ENCODE measurements at regions not wholly inside any gene's neighbourhood (a gene's known extent, or its start where the extent isn't known, plus 50 kb on each side); places are given as distances from the start of the nearest gene placed in this dataset.

GRCh38 chr5:126093718-126094117 lies 329.5 kb upstream of the GRAMD2B start:
- BruUV-seq (replicated peaks) = no TSS peak
- ChIA-PET POLR2A (no interaction called here), CTCF (no interaction called here)
- FAIRE-seq (no peak), DNase-seq (ENCODE audit: low read depth, low spot score) (no peak)
- Histone ChIP-seq H3K79me2 (ENCODE audit: control insufficient read depth, insufficient read depth, low read length) (no peaks in the 10 kb centered on the region), H3K27ac (ENCODE audit: insufficient read depth, low read depth, low read length) (no peak overlapping the region), H3K36me3 (ENCODE audit: control insufficient read depth in 2 of 2, extremely low read depth in 1 of 2, insufficient read depth in 2 of 2, low read length in 2 of 2) (no peaks in the 10 kb centered on the region), H2AFZ (ENCODE audit: low read depth, low read length) (no peak overlapping the region), H3K4me1 (ENCODE audit: control insufficient read depth, extremely low read depth, insufficient read depth, low read length) (no peaks in the 10 kb centered on the region), H3K27me3 (ENCODE audit: control insufficient read depth in 2 of 2, insufficient read depth in 2 of 2, low read length in 2 of 2) (no peaks in the 10 kb centered on the region), H3K4me3 (replicated peaks in 1 of 3; ENCODE audit: insufficient read depth in 1 of 3, low read depth in 1 of 3, low read length in 3 of 3) (no peak overlapping the region), H3K4me2 (ENCODE audit: insufficient read depth, low read length) (no peak overlapping the region), H4K20me1 (replicated peaks; ENCODE audit: control insufficient read depth, extremely low read depth, insufficient read depth, low read length) (no peaks in the 10 kb centered on the region), H3K9me3 (replicated peaks; ENCODE audit: control insufficient read depth, insufficient read depth, low read length) (no peaks in the 10 kb centered on the region), H3K9ac (replicated peaks; ENCODE audit: extremely low read depth, insufficient read depth, low read length) (no peak overlapping the region), H3K9me1 (replicated peaks; ENCODE audit: control insufficient read depth, extremely low read depth, insufficient read depth, low read length) (no peaks in the 10 kb centered on the region)
- no peak for TF ChIP-seq MYC (IDR thresholded peaks at IDR 0.05; ENCODE audit: low read depth, low read length)
- TF ChIP-seq POLR2AphosphoS5 (IDR thresholded peaks at IDR 0.05; ENCODE audit: insufficient read depth, low read depth, low read length) = no peak
- TF ChIP-seq FOS (IDR thresholded peaks at IDR 0.05; ENCODE audit: borderline replicate concordance, insufficient read depth, low read length) = no peak
- no peak for TF ChIP-seq POLR2A (IDR thresholded peaks at IDR 0.05; ENCODE audit: low read depth, low read length)
- TF ChIP-seq JUN (IDR thresholded peaks at IDR 0.05; ENCODE audit: borderline replicate concordance, insufficient read depth, insufficient read length, low read depth) = no peak
- TF ChIP-seq GATA2 (IDR thresholded peaks at IDR 0.05; ENCODE audit: insufficient read depth, insufficient read length, low read depth, low read length) = no peak
- TF ChIP-seq MAX (IDR thresholded peaks at IDR 0.05; ENCODE audit: insufficient read depth, insufficient read length) = no peak
- TF ChIP-seq EZH2 (IDR thresholded peaks at IDR 0.05; ENCODE audit: borderline replicate concordance, low read depth, low read length, severe bottlenecking) = no peak
- no peak for TF ChIP-seq CTCF (IDR thresholded peaks at IDR 0.05; ENCODE audit: extremely low read depth in 1 of 2, insufficient read depth in 1 of 2, low read depth in 1 of 2, low read length in 2 of 2)
- dilution Hi-C loops (cut with MboI; ENCODE audit: extremely low pct_ligation_motif_present, low sequenced_read_pairs) (no loop called here), intact Hi-C loops (cut with micrococcal nuclease) (no loop called here)

All from endothelial cell of umbilical vein (primary cell).